ENCODE measurements at regions not wholly inside any gene's neighbourhood (a gene's known extent, or its start where the extent isn't known, plus 50 kb on each side); places are given as distances from the start of the nearest gene placed in this dataset.

GRCh38 chr2:7994397-7994951 is 687.4 kb upstream of the ID2 start:
- no peak for TF ChIP-seq POLR2AphosphoS5 (IDR thresholded peaks at IDR 0.05; ENCODE audit: low read depth, low read length)

GRCh38 chr2:7997279-7997678 is 684.6 kb upstream of the ID2 start:
- TF ChIP-seq, protein P1, sequence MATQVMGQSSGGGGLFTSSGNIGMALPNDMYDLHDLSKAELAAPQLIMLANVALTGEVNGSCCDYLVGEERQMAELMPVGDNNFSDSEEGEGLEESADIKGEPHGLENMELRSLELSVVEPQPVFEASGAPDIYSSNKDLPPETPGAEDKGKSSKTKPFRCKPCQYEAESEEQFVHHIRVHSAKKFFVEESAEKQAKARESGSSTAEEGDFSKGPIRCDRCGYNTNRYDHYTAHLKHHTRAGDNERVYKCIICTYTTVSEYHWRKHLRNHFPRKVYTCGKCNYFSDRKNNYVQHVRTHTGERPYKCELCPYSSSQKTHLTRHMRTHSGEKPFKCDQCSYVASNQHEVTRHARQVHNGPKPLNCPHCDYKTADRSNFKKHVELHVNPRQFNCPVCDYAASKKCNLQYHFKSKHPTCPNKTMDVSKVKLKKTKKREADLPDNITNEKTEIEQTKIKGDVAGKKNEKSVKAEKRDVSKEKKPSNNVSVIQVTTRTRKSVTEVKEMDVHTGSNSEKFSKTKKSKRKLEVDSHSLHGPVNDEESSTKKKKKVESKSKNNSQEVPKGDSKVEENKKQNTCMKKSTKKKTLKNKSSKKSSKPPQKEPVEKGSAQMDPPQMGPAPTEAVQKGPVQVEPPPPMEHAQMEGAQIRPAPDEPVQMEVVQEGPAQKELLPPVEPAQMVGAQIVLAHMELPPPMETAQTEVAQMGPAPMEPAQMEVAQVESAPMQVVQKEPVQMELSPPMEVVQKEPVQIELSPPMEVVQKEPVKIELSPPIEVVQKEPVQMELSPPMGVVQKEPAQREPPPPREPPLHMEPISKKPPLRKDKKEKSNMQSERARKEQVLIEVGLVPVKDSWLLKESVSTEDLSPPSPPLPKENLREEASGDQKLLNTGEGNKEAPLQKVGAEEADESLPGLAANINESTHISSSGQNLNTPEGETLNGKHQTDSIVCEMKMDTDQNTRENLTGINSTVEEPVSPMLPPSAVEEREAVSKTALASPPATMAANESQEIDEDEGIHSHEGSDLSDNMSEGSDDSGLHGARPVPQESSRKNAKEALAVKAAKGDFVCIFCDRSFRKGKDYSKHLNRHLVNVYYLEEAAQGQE (IDR thresholded peaks at IDR 0.05; ENCODE audit: insufficient read depth in 1 of 2, low read depth in 2 of 2, low read length in 2 of 2), result no peak
- TF ChIP-seq POLR2AphosphoS5 (IDR thresholded peaks at IDR 0.05; ENCODE audit: low read depth, low read length) (no peak), TAF1 (IDR thresholded peaks at IDR 0.05; ENCODE audit: borderline replicate concordance, insufficient read depth, low read length) (no peak), FOXP2 (optimal IDR thresholded peaks at IDR 0.05; ENCODE audit: borderline replicate concordance, extremely low read depth, extremely low read length, insufficient read depth) (no peak), SIN3A (IDR thresholded peaks at IDR 0.05; ENCODE audit: borderline replicate concordance, insufficient read depth, low read length) (no peak)

DNA sequence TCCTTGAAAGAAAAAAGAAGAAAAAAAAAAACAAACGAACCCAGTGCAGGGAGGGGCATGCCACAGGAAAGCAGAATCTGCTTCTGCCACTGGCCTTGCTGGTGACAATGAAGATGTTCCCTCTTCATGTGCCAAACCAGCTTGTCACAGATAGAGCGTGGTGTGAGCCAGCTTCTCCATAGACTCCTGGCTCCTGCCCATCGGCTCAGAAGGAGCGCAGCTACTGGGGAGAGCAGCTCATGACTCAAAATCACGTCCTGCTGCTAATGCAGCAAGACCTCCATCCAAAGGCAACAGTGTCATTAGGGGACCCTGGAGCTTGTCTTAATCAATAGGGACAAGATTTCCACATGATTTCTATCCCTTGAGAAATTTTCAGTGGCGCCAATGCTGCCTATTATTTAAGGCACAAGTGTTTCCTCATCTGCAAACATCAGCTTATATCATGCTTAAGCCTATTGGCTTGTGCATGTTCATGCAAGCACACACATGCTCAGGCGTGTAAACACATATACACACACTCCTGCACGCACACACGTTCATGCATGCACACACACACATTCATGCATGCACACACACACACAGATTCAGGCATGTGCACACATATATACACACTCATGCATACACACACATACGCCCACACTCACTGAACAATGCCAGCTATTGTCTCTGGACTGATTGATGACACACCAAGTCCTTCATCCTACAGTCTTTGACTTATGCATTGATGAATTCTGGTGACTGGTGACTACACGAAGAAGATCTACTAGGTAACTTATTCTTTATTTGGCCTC is 682.0 kb upstream of the ID2 start:
- TF ChIP-seq FOXP2 (optimal IDR thresholded peaks at IDR 0.05; ENCODE audit: borderline replicate concordance, extremely low read depth, extremely low read length, insufficient read depth) (no peak), TAF1 (IDR thresholded peaks at IDR 0.05; ENCODE audit: borderline replicate concordance, insufficient read depth, low read length) (no peak), SIN3A (IDR thresholded peaks at IDR 0.05; ENCODE audit: borderline replicate concordance, insufficient read depth, low read length) (no peak), POLR2AphosphoS5 (IDR thresholded peaks at IDR 0.05; ENCODE audit: low read depth, low read length) (no peak)
- TF ChIP-seq, protein P1 (IDR thresholded peaks at IDR 0.05; ENCODE audit: insufficient read depth in 1 of 2, low read depth in 2 of 2, low read length in 2 of 2), result no peak

GRCh38 chr2:8000870-8001269 is 681.0 kb upstream of the ID2 start:
- no peak for TF ChIP-seq FOXP2 (optimal IDR thresholded peaks at IDR 0.05; ENCODE audit: borderline replicate concordance, extremely low read depth, extremely low read length, insufficient read depth)

GRCh38 chr2:8002765-8003393 is 679.0 kb upstream of the ID2 start:
- TF ChIP-seq TAF1 (IDR thresholded peaks at IDR 0.05; ENCODE audit: borderline replicate concordance, insufficient read depth, low read length) (no peak), POLR2AphosphoS5 (IDR thresholded peaks at IDR 0.05; ENCODE audit: low read depth, low read length) (no peak), FOXP2 (optimal IDR thresholded peaks at IDR 0.05; ENCODE audit: borderline replicate concordance, extremely low read depth, extremely low read length, insufficient read depth) (no peak), SIN3A (IDR thresholded peaks at IDR 0.05; ENCODE audit: borderline replicate concordance, insufficient read depth, low read length) (no peak)
- TF ChIP-seq, protein P1 (IDR thresholded peaks at IDR 0.05; ENCODE audit: insufficient read depth in 1 of 2, low read depth in 2 of 2, low read length in 2 of 2), result no peak

DNA sequence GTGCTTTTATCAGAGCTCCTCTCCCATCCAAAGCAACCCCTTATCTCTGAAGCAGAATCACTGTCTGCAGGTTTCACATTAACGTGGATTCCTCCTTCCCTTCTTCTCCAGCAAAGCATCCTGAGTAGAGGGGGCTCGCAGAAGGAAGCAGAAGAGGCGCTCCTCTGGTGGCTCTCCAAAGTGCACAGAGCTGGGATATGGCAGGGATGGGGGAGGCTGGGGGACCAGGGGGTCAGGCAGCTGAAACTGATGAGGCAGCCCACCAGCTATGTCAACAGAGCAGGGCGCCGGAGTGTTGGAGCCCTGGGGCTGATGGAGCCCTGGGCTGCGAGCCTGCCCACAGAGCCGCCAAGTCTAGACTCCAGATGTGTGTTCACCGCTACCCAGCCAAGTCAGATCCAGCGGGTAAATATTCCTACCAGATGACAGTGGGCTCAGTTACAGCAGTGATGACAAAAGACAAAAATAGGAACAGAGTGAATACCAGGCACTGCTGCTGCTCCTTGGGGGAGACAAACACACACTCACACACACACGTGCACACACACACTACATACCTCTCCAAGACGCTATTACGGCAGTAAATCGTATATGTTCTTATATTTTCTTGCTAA is 678.3 kb upstream of the ID2 start:
- TF ChIP-seq POLR2AphosphoS5 (IDR thresholded peaks at IDR 0.05; ENCODE audit: low read depth, low read length), result no peak
- TF ChIP-seq SIN3A (IDR thresholded peaks at IDR 0.05; ENCODE audit: borderline replicate concordance, insufficient read depth, low read length), result no peak
- TF ChIP-seq TAF1 (IDR thresholded peaks at IDR 0.05; ENCODE audit: borderline replicate concordance, insufficient read depth, low read length), result no peak
- TF ChIP-seq, protein P1 (IDR thresholded peaks at IDR 0.05; ENCODE audit: insufficient read depth in 1 of 2, low read depth in 2 of 2, low read length in 2 of 2), result no peak
- no peak for TF ChIP-seq FOXP2 (optimal IDR thresholded peaks at IDR 0.05; ENCODE audit: borderline replicate concordance, extremely low read depth, extremely low read length, insufficient read depth)
